Loucy (cell line): ENCODE measurements at regions not wholly inside any gene's neighbourhood (a gene's known extent, or its start where the extent isn't known, plus 50 kb on each side); places are given as distances from the start of the nearest gene placed in this dataset.

Experiments
- CTCF ChIP-seq: fragments of 200-600 bp; sonication (generic); conservative IDR thresholded peaks from 2 replicates; pipeline ENCODE4 v1.5.1; 2014; ENCODE audit warnings: mild to moderate bottlenecking, antibody characterized with exemption, low read length
- EZH2phosphoT487 ChIP-seq: fragments of 200-600 bp; IDR thresholded peaks from 2 replicates; pipeline ENCODE4 v1.6.1; 2018; ENCODE audit warnings: antibody characterized with exemption, mild to moderate bottlenecking, moderate library complexity, borderline replicate concordance

- no peak for TF ChIP-seq CTCF
- no peak for TF ChIP-seq EZH2phosphoT487
These were observed 51.9 kb upstream of the SMCO2 start for GRCh38 chr12:27394676-27395075.
